Keratinocyte (primary cell): ENCODE measurements at regions not wholly inside any gene's neighbourhood (a gene's known extent, or its start where the extent isn't known, plus 50 kb on each side); places are given as distances from the start of the nearest gene placed in this dataset.
"Not testable (repeated sequence)": the region's sequence is repeated elsewhere in the genome, so short reads cannot be mapped to it uniquely, and the experiment has no call there.

Experiments used
- CTCF ChIP-seq, 3 experiments: IDR thresholded peaks in 1 of 3; conservative IDR thresholded peaks in 1 of 3; optimal IDR thresholded peaks in 1 of 3; 2 replicates in 2 of 3; 3 replicates in 1 of 3; pipeline versions ENCODE3 to v1.5.1; 2011; ENCODE audit warnings: low read length in 3 of 3, mild to moderate bottlenecking in 3 of 3, moderate library complexity in 2 of 3, control low read depth in 1 of 3, inconsistent platforms in 1 of 3; ENCODE audit not compliant: insufficient read depth in 2 of 3; ENCODE audit errors: extremely low read depth in 1 of 3
- EZH2 ChIP-seq: IDR thresholded peaks from one replicate; pipeline ENCODE4 v1.6.1; 2012; ENCODE audit warnings: inconsistent platforms, mild to moderate bottlenecking, low read length, moderate library complexity

DNA sequence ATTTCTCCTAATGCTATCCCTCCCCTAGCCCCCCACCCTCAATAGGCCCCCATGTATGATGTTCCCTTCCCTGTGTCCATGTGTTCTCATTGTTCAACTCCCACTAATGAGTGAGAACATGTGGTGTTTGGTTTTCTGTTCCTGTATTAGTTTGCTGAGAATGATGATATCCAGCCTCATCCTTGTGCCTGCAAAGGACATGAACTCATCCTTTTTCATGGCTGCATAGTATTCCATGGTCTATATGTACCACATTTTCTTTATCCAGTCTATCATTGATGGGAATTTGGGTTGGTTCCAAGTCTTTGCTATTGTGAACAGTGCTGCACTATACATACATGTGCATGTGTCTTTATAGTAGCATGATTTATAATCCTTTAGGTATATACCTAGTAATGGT lies 217.5 kb upstream of the ASCC3 start:
- TF ChIP-seq CTCF (optimal IDR thresholded peaks at IDR 0.05 in 1 of 3, IDR thresholded peaks at IDR 0.05 in 1 of 3, conservative IDR thresholded peaks at IDR 0.05 in 1 of 3; ENCODE audit: extremely low read depth in 1 of 3, insufficient read depth in 2 of 3, low read length in 3 of 3); EZH2: not testable (repeated sequence)
